H9 (cell line): ENCODE measurements at regions not wholly inside any gene's neighbourhood (a gene's known extent, or its start where the extent isn't known, plus 50 kb on each side); places are given as distances from the start of the nearest gene placed in this dataset.

Experiments used
- DNase-seq: peaks from one replicate; pipeline ENCODE4 v3.0.0-alpha.2; 2017
- H2AFZ ChIP-seq: one replicate; pipeline ENCODE4 v1.6.1; 2013; ENCODE audit warnings: mild to moderate bottlenecking, low read length, control low read depth, moderate library complexity
- H2AK5ac ChIP-seq: 2 replicates; pipeline ENCODE4 v1.6.1; 2013; ENCODE audit warnings: low read length, control low read depth, mixed read lengths; ENCODE audit not compliant: insufficient read length
- H2BK120ac ChIP-seq: one replicate; pipeline ENCODE4 v1.6.1; 2013; ENCODE audit warnings: low read depth, mild to moderate bottlenecking, low read length, control low read depth, inconsistent platforms; ENCODE audit not compliant: poor library complexity, severe bottlenecking
- H2BK12ac ChIP-seq: 2 replicates; pipeline ENCODE4 v1.6.1; 2013; ENCODE audit warnings: low read length, control low read depth, mixed read lengths, low read depth; ENCODE audit not compliant: insufficient read length
- H2BK15ac ChIP-seq: 2 replicates; pipeline ENCODE4 v1.6.1; 2013; ENCODE audit warnings: low read depth, low read length, control low read depth
- H2BK20ac ChIP-seq: one replicate; pipeline ENCODE4 v1.6.1; 2013; ENCODE audit warnings: low read depth, mild to moderate bottlenecking, low read length, control low read depth, inconsistent platforms; ENCODE audit not compliant: poor library complexity, severe bottlenecking
- H2BK5ac ChIP-seq: 2 replicates; pipeline ENCODE4 v1.6.1; 2013; ENCODE audit warnings: low read length, control low read depth, mixed read lengths; ENCODE audit not compliant: insufficient read length
- H3K14ac ChIP-seq: 2 replicates; pipeline ENCODE4 v1.6.1; 2013; ENCODE audit warnings: low read length, control low read depth; ENCODE audit not compliant: insufficient read depth
- H3K18ac ChIP-seq: 2 replicates; pipeline ENCODE4 v1.6.1; 2013; ENCODE audit warnings: low read depth, mild to moderate bottlenecking, mixed read lengths, low read length, control low read depth; ENCODE audit not compliant: insufficient read length
- H3K23ac ChIP-seq: 2 replicates; pipeline ENCODE4 v1.6.1; 2013; ENCODE audit warnings: low read length, control low read depth, mixed read lengths, low read depth; ENCODE audit not compliant: insufficient read length
- H3K23me2 ChIP-seq: 2 replicates; pipeline ENCODE4 v1.6.1; 2013; ENCODE audit warnings: low read depth, mild to moderate bottlenecking, mixed read lengths, low read length, control low read depth; ENCODE audit not compliant: insufficient read length, poor library complexity, severe bottlenecking
- H3K27ac ChIP-seq: 2 replicates; pipeline ENCODE4 v1.5.1; 2013; ENCODE audit warnings: low read length, control low read depth, mixed read lengths, low read depth; ENCODE audit not compliant: insufficient read length
- H3K27me3 ChIP-seq: 2 replicates; pipeline ENCODE4 v1.6.1; 2013; ENCODE audit warnings: low read length, control low read depth, inconsistent platforms; ENCODE audit not compliant: insufficient read depth
- H3K4ac ChIP-seq: 2 replicates; pipeline ENCODE4 v1.6.1; 2013; ENCODE audit warnings: low read depth, mild to moderate bottlenecking, control low read depth, inconsistent platforms, low read length, moderate library complexity
- H3K4me1 ChIP-seq: 2 replicates; pipeline ENCODE4 v1.6.1; 2013; ENCODE audit warnings: low read length, control low read depth, inconsistent platforms; ENCODE audit not compliant: insufficient read depth
- H3K4me2 ChIP-seq: 2 replicates; pipeline ENCODE4 v1.6.1; 2013; ENCODE audit warnings: low read length, control low read depth, mixed read lengths; ENCODE audit not compliant: insufficient read length, insufficient read depth
- H3K56ac ChIP-seq: 2 replicates; pipeline ENCODE4 v1.6.1; 2013; ENCODE audit warnings: low read depth, mild to moderate bottlenecking, mixed read lengths, low read length, control low read depth; ENCODE audit not compliant: insufficient read length
- H3K79me1 ChIP-seq: 2 replicates; pipeline ENCODE4 v1.6.1; 2013; ENCODE audit warnings: low read depth, mild to moderate bottlenecking, moderate library complexity, low read length, control low read depth, inconsistent platforms; ENCODE audit not compliant: insufficient read depth, poor library complexity, severe bottlenecking
- H3K79me2 ChIP-seq: 2 replicates; pipeline ENCODE4 v1.6.1; 2013; ENCODE audit warnings: low read length, control low read depth, inconsistent platforms; ENCODE audit not compliant: insufficient read depth
- H3K9ac ChIP-seq: 2 replicates; pipeline ENCODE4 v1.6.1; 2013; ENCODE audit warnings: low read length, control low read depth, mixed read lengths; ENCODE audit not compliant: insufficient read length; ENCODE audit errors: extremely low read depth
- H3K9me3 ChIP-seq: one replicate; pipeline ENCODE4 v1.6.1; 2013; ENCODE audit warnings: low read depth, low read length, inconsistent platforms; ENCODE audit not compliant: control insufficient read depth
- H3T11ph ChIP-seq: one replicate; pipeline ENCODE4 v1.6.1; 2013; ENCODE audit warnings: mild to moderate bottlenecking, low read length, control low read depth, inconsistent platforms
- H4K20me1 ChIP-seq: one replicate; pipeline ENCODE4 v1.6.1; 2013; ENCODE audit not compliant: control insufficient read depth, insufficient read length, insufficient read depth
- H4K5ac ChIP-seq: 2 replicates; pipeline ENCODE4 v1.6.1; 2013; ENCODE audit warnings: low read depth, mild to moderate bottlenecking, mixed read lengths, low read length, control low read depth; ENCODE audit not compliant: insufficient read length
- H4K8ac ChIP-seq: replicated peaks from 2 replicates; pipeline ENCODE4 v1.6.1; 2013; ENCODE audit warnings: low read length, control low read depth, mixed read lengths, low read depth; ENCODE audit not compliant: insufficient read length
- H4K91ac ChIP-seq: 2 replicates; pipeline ENCODE4 v1.6.1; 2013; ENCODE audit warnings: low read depth, mild to moderate bottlenecking, moderate library complexity, mixed read lengths, low read length, control low read depth; ENCODE audit not compliant: insufficient read length
- H3K27ac Mint-ChIP-seq, 3 experiments: 2 replicates in 2 of 3; 3 replicates in 1 of 3; pipeline ENCODE4 v1.8.0; 2020 to 2021; ENCODE audit warnings: mixed read lengths in 3 of 3, mild to moderate bottlenecking in 1 of 3, moderate library complexity in 1 of 3
- H3K27me3 Mint-ChIP-seq: 2 replicates; pipeline ENCODE4 v1.8.0; 2021; ENCODE audit warnings: low read depth, mild to moderate bottlenecking, moderate library complexity, mixed read lengths
- H3K36me3 Mint-ChIP-seq, 3 experiments: 2 replicates in 2 of 3; 3 replicates in 1 of 3; pipeline ENCODE4 v1.8.0; 2020 to 2021; ENCODE audit warnings: low read depth in 3 of 3, mixed read lengths in 3 of 3; ENCODE audit not compliant: insufficient read depth in 1 of 3
- H3K4me1 Mint-ChIP-seq, 2 experiments: 2 replicates each; pipeline ENCODE4 v1.8.0; 2020; ENCODE audit warnings: mixed read lengths in 2 of 2
- H3K4me3 Mint-ChIP-seq, 2 experiments: 2 replicates in 1 of 2; 3 replicates in 1 of 2; pipeline ENCODE4 v1.8.0; 2020 to 2021; ENCODE audit warnings: mild to moderate bottlenecking in 2 of 2, mixed read lengths in 2 of 2, moderate library complexity in 1 of 2
- H3K9me3 Mint-ChIP-seq, 2 experiments: 2 replicates in 1 of 2; 3 replicates in 1 of 2; pipeline ENCODE4 v1.8.0; 2020; ENCODE audit warnings: mild to moderate bottlenecking in 2 of 2, mixed read lengths in 2 of 2, moderate library complexity in 1 of 2
- TF ChIP-seq, protein P1 (sequence below): fragments of 200-600 bp; sonication (generic); conservative IDR thresholded peaks from 3 replicates; pipeline ENCODE4 v1.8.0; 2021; ENCODE audit warnings: antibody characterized with exemption, mild to moderate bottlenecking

DNA sequence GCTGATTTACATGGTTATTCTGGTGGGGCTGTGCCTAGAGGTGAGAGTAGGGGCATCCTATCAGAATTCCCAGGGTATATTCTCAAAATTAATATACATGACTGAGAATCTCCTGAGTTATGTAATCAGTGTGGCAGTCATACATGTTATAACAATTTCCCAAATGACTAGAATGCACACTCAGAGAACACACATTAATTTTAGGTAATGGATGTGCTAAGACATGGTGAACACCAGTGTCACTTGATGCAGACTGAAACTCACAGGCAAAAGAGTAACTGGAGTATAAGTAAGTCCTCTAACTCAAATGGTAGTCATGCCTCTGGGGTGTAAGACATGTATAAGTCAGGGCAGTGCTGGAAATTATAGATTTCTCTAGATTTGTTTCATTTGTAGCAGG is 1198.4 kb upstream of the CITED2 start:
- no peak overlapping the region for H3K27ac Mint-ChIP-seq
- no peak overlapping the region for H4K91ac ChIP-seq
- H3K9ac ChIP-seq, result no peak overlapping the region
- H3K4me1 Mint-ChIP-seq, result peaks cover 9 to 11% of the 10 kb centered on the region in 2 experiments; a peak in 3 of 4 replicates
- no peak overlapping the region for H3K4ac ChIP-seq
- TF ChIP-seq, protein P1, sequence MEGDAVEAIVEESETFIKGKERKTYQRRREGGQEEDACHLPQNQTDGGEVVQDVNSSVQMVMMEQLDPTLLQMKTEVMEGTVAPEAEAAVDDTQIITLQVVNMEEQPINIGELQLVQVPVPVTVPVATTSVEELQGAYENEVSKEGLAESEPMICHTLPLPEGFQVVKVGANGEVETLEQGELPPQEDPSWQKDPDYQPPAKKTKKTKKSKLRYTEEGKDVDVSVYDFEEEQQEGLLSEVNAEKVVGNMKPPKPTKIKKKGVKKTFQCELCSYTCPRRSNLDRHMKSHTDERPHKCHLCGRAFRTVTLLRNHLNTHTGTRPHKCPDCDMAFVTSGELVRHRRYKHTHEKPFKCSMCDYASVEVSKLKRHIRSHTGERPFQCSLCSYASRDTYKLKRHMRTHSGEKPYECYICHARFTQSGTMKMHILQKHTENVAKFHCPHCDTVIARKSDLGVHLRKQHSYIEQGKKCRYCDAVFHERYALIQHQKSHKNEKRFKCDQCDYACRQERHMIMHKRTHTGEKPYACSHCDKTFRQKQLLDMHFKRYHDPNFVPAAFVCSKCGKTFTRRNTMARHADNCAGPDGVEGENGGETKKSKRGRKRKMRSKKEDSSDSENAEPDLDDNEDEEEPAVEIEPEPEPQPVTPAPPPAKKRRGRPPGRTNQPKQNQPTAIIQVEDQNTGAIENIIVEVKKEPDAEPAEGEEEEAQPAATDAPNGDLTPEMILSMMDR, result no peak
- H3K79me1 ChIP-seq, result no peaks in the 10 kb centered on the region
- no peak overlapping the region for H3K4me3 Mint-ChIP-seq
- H3K9me3 Mint-ChIP-seq, result no peaks in the 10 kb centered on the region
- H3K27ac ChIP-seq, result no peak overlapping the region
- H2BK15ac ChIP-seq, result no peak overlapping the region
- no peaks in the 10 kb centered on the region for H3K27me3 Mint-ChIP-seq
- no peak overlapping the region for H3K23ac ChIP-seq
- H3K4me2 ChIP-seq, result no peak overlapping the region
- no peak overlapping the region for H2BK120ac ChIP-seq
- DNase-seq, result no peak
- H2BK5ac ChIP-seq, result no peak overlapping the region
- no peak overlapping the region for H3K56ac ChIP-seq
- no peak overlapping the region for H3K14ac ChIP-seq
- no peaks in the 10 kb centered on the region for H3K27me3 ChIP-seq
- H3T11ph ChIP-seq, result no peak overlapping the region
- no peaks in the 10 kb centered on the region for H3K23me2 ChIP-seq
- no peak overlapping the region for H3K18ac ChIP-seq
- H3K36me3 Mint-ChIP-seq, result no peaks in the 10 kb centered on the region
- H4K8ac ChIP-seq, result no peak overlapping the region
- H4K20me1 ChIP-seq, result no peaks in the 10 kb centered on the region
- no peaks in the 10 kb centered on the region for H3K9me3 ChIP-seq
- no peak overlapping the region for H2BK12ac ChIP-seq
- H4K5ac ChIP-seq, result no peak overlapping the region
- H2AFZ ChIP-seq, result no peak overlapping the region
- no peak overlapping the region for H2BK20ac ChIP-seq
- no peaks in the 10 kb centered on the region for H3K79me2 ChIP-seq
- H2AK5ac ChIP-seq, result no peak overlapping the region
- H3K4me1 ChIP-seq, result no peaks in the 10 kb centered on the region
